Activated CD4-positive, alpha-beta T cell treated with anti-CD3 and anti-CD28 coated beads for 36 hours (primary cell): ENCODE measurements at regions not wholly inside any gene's neighbourhood (a gene's known extent, or its start where the extent isn't known, plus 50 kb on each side); places are given as distances from the start of the nearest gene placed in this dataset.
"Not testable (repeated sequence)": the region's sequence is repeated elsewhere in the genome, so short reads cannot be mapped to it uniquely, and the experiment has no call there.

Source experiments
- ATAC-seq: fragments of 200-7000 bp; cut with Tn5 transposase; one replicate; pipeline ENCODE4 v1.10.0; 2021; ENCODE audit warnings: mild to moderate bottlenecking, moderate library complexity
- CTCF ChIA-PET: fragments of 350-600 bp; sonication (Branson Sonifier 250); formaldehyde crosslinking; loops from one replicate; lab custom pipeline; 2021; ENCODE audit warnings: antibody characterized with exemption; lab: Charles Lee
- POLR2A ChIA-PET: fragments of 350-600 bp; sonication (Branson Sonifier 250); formaldehyde crosslinking; loops from one replicate; lab custom pipeline; 2021; ENCODE audit warnings: antibody characterized with exemption, inconsistent platforms; lab: Charles Lee
- DNase-seq: peaks from one replicate; pipeline ENCODE4 v3.0.0-alpha.2; 2020
- H3K27ac Mint-ChIP-seq: one replicate; pipeline ENCODE4 v1.8.0; 2021; ENCODE audit warnings: mixed read lengths
- H3K27me3 Mint-ChIP-seq: one replicate; pipeline ENCODE4 v1.8.0; 2021; ENCODE audit warnings: mixed read lengths
- H3K36me3 Mint-ChIP-seq: one replicate; pipeline ENCODE4 v1.8.0; 2021; ENCODE audit warnings: low read depth, mixed read lengths
- H3K4me1 Mint-ChIP-seq: one replicate; pipeline ENCODE4 v1.8.0; 2021; ENCODE audit warnings: mixed read lengths
- H3K4me3 Mint-ChIP-seq: one replicate; pipeline ENCODE4 v1.8.0; 2021; ENCODE audit warnings: mild to moderate bottlenecking, moderate library complexity, mixed read lengths
- H3K9me3 Mint-ChIP-seq: one replicate; pipeline ENCODE4 v1.8.0; 2021; ENCODE audit warnings: low read depth, mixed read lengths
- intact Hi-C, 2 experiments: fragments of 100-400 bp; cut with DNase I in 1 of 2; cut with micrococcal nuclease in 1 of 2; formaldehyde crosslinking; loops; one replicate each; pipeline versions ENCODE4 v1.14.2 to v1.15.1; 2022 to 2024; cut with DNase I, micrococcal nuclease

GRCh38 chr2:11941201-11942177 lies 195.1 kb downstream of the LPIN1 start:
- no peak overlapping the region for H3K4me3 Mint-ChIP-seq
- DNase-seq (no peak), ATAC-seq (no peak)
- no peaks in the 10 kb centered on the region for H3K9me3 Mint-ChIP-seq
- H3K36me3 Mint-ChIP-seq, result no peaks in the 10 kb centered on the region
- H3K27me3 Mint-ChIP-seq, result no peaks in the 10 kb centered on the region
- H3K27ac Mint-ChIP-seq, result no peak overlapping the region
- H3K4me1 Mint-ChIP-seq, result peaks cover 9% of the 10 kb centered on the region
- POLR2A ChIA-PET, result no interaction called here
- intact Hi-C loops, result no loop called here
- CTCF ChIA-PET, result interaction anchor here (1.1 kb wide), 1 partner anchor 154 kb away, joined by 3 read pairs; no protein-coding TSS in a partner anchor

GRCh38 chr2:11942178-11942569 lies 195.7 kb downstream of the LPIN1 start:
- peaks cover 9% of the 10 kb centered on the region for H3K4me1 Mint-ChIP-seq

GRCh38 chr2:11944311-11944710 lies 197.9 kb downstream of the LPIN1 start:
- no peaks in the 10 kb centered on the region for H3K9me3 Mint-ChIP-seq
- intact Hi-C loops, result no loop called here
- no peaks in the 10 kb centered on the region for H3K27me3 Mint-ChIP-seq
- H3K27ac Mint-ChIP-seq, result no peak overlapping the region
- H3K4me1 Mint-ChIP-seq, result peaks cover 9% of the 10 kb centered on the region
- CTCF ChIA-PET, result interaction anchor here (0.5 kb wide), 1 partner anchor 81 kb away, joined by 4 read pairs; no protein-coding TSS in a partner anchor
- POLR2A ChIA-PET, result no interaction called here
- H3K4me3 Mint-ChIP-seq, result no peak overlapping the region
- no peaks in the 10 kb centered on the region for H3K36me3 Mint-ChIP-seq
- ATAC-seq (no peak), DNase-seq (no peak)

More at GRCh38 chr2:11942178-11942569, 195.7 kb downstream of the LPIN1 start:
- CTCF ChIA-PET, result no interaction called here
- POLR2A ChIA-PET, result no interaction called here
- Mint-ChIP-seq H3K27me3 (no peaks in the 10 kb centered on the region), H3K9me3 (no peaks in the 10 kb centered on the region), H3K36me3 (no peaks in the 10 kb centered on the region), H3K4me3 (no peak overlapping the region), H3K27ac (no peak overlapping the region)
- intact Hi-C loops, result no loop called here
- ATAC-seq, result no peak
- DNase-seq, result no peak

GRCh38 chr2:11945139-11946126 lies 199.0 kb downstream of the LPIN1 start:
- peak; percentile 40 for DNase-seq

GRCh38 chr2:11947956-11948355 lies 201.5 kb downstream of the LPIN1 start:
- ATAC-seq (no peak), DNase-seq (no peak)
- Mint-ChIP-seq H3K9me3 (no peaks in the 10 kb centered on the region), H3K27me3 (no peaks in the 10 kb centered on the region), H3K4me3 (no peak overlapping the region), H3K4me1 (peaks cover 9% of the 10 kb centered on the region), H3K27ac (no peak overlapping the region), H3K36me3 (no peaks in the 10 kb centered on the region)
- ChIA-PET CTCF (interaction anchor here (0.7 to 0.8 kb wide), 2 partner anchors 28 to 31 kb away, joined by 3 read pairs; no protein-coding TSS in a partner anchor), POLR2A (no interaction called here)
- intact Hi-C loops, result loop anchor here in 1 of 2 experiments (5.0 kb wide), 1 partner anchor 116 kb away; no protein-coding TSS in a partner anchor

More at GRCh38 chr2:11945139-11946126, 199.0 kb downstream of the LPIN1 start:
- Mint-ChIP-seq H3K9me3 (no peaks in the 10 kb centered on the region), H3K4me1 (peaks cover 9% of the 10 kb centered on the region), H3K27ac (no peak overlapping the region), H3K36me3 (no peaks in the 10 kb centered on the region), H3K27me3 (no peaks in the 10 kb centered on the region), H3K4me3 (peak overlapping the region; percentile 28)
- ATAC-seq, result peak; percentile 91
- ChIA-PET CTCF (interaction anchor here (0.8 kb wide), 1 partner anchor 80 kb away, joined by 3 read pairs; no protein-coding TSS in a partner anchor), POLR2A (no interaction called here)
- intact Hi-C loops, result loop anchor here in 1 of 2 experiments (5.0 kb wide), 1 partner anchor 113 kb away; no protein-coding TSS in a partner anchor

GRCh38 chr2:11949732-11950523 lies 203.5 kb downstream of the LPIN1 start:
- H3K27me3 Mint-ChIP-seq, result peaks cover 10% of the 10 kb centered on the region
- H3K4me3 Mint-ChIP-seq, result no peak overlapping the region
- DNase-seq (no peak), ATAC-seq (no peak)
- H3K4me1 Mint-ChIP-seq, result peaks cover 9% of the 10 kb centered on the region
- H3K27ac Mint-ChIP-seq, result no peak overlapping the region
- intact Hi-C loops, result loop anchor here in 1 of 2 experiments (5.0 kb wide), 1 partner anchor 118 kb away; no protein-coding TSS in a partner anchor
- no peaks in the 10 kb centered on the region for H3K9me3 Mint-ChIP-seq
- ChIA-PET CTCF (no interaction called here), POLR2A (no interaction called here)
- no peaks in the 10 kb centered on the region for H3K36me3 Mint-ChIP-seq

- Mint-ChIP-seq H3K4me3 (no peak overlapping the region), H3K9me3 (no peaks in the 10 kb centered on the region), H3K4me1 (peaks cover 4% of the 10 kb centered on the region), H3K36me3 (no peaks in the 10 kb centered on the region), H3K27me3 (peaks cover 15% of the 10 kb centered on the region), H3K27ac (no peak overlapping the region)
- ChIA-PET CTCF (no interaction called here), POLR2A (no interaction called here)
- ATAC-seq (no peak), DNase-seq (no peak)
- intact Hi-C loops, result no loop called here
These were observed 204.5 kb downstream of the LPIN1 start for GRCh38 chr2:11950896-11951295.

- ATAC-seq, H3K36me3 Mint-ChIP-seq, POLR2A ChIA-PET, H3K4me1 Mint-ChIP-seq, H3K9me3 Mint-ChIP-seq, H3K27ac Mint-ChIP-seq, H3K4me3 Mint-ChIP-seq, intact Hi-C loops: not testable (repeated sequence)
- DNase-seq, result peak; percentile 20
- H3K27me3 Mint-ChIP-seq, result peaks cover 15% of the 10 kb centered on the region
- CTCF ChIA-PET, result interaction anchor here (0.7 kb wide), 1 partner anchor 55 kb away, joined by 3 read pairs; no protein-coding TSS in a partner anchor
These were observed 205.1 kb downstream of the LPIN1 start for GRCh38 chr2:11951492-11951891.

- Mint-ChIP-seq H3K36me3 (no peaks in the 10 kb centered on the region), H3K27me3 (peaks cover 15% of the 10 kb centered on the region), H3K4me3 (no peak overlapping the region), H3K9me3 (no peaks in the 10 kb centered on the region), H3K4me1 (peaks cover 4% of the 10 kb centered on the region), H3K27ac (no peak overlapping the region)
- no peak for ATAC-seq
- CTCF ChIA-PET, result no interaction called here
- no peak for DNase-seq
- intact Hi-C loops, result no loop called here
- POLR2A ChIA-PET, result no interaction called here
These were observed 206.8 kb downstream of the LPIN1 start for GRCh38 chr2:11953258-11953657.

GRCh38 chr2:11955314-11955713 lies 208.9 kb downstream of the LPIN1 start:
- intact Hi-C loops, result no loop called here
- Mint-ChIP-seq H3K36me3 (no peaks in the 10 kb centered on the region), H3K4me1 (peaks cover 4% of the 10 kb centered on the region), H3K4me3 (no peak overlapping the region), H3K9me3 (no peaks in the 10 kb centered on the region), H3K27me3 (peaks cover 15% of the 10 kb centered on the region), H3K27ac (no peak overlapping the region)
- POLR2A ChIA-PET, result no interaction called here
- DNase-seq, result no peak
- no peak for ATAC-seq
- CTCF ChIA-PET, result no interaction called here
